AG09319 (cell line): ENCODE measurements at regions not wholly inside any gene's neighbourhood (a gene's known extent, or its start where the extent isn't known, plus 50 kb on each side); places are given as distances from the start of the nearest gene placed in this dataset.

ENCODE experiments used
- DNase-seq: peaks from one replicate; pipeline ENCODE4 v3.0.0-alpha.2; 2010; ENCODE audit warnings: low read depth; ENCODE audit errors: extremely low read depth
- TF ChIP-seq, protein P1 (sequence below): IDR thresholded peaks from 2 replicates; pipeline ENCODE4 v1.5.1; 2011; ENCODE audit warnings: low read depth, mild to moderate bottlenecking, inconsistent platforms, low read length, moderate library complexity

DNA sequence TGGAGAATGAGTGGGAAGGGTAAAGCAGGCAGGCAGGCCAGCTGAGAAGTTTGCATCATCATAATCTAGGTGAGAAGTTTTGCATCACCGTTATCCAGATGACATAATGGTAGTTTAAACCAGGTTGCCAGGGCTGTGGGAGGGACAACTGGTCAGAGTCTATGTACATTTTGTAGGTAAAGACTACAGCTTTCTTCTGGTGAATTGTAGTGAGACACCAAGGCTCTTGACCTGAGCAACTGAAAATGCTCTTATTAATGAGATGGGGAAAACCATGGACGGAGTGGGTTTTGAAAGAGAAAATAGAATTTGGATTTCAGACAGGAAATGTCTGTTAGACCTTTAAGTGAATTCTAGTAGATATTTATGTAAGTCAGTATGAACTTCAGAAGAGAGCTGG lies 76.0 kb upstream of the VEGFC start:
- DNase-seq: no peak
- TF ChIP-seq, protein P1, sequence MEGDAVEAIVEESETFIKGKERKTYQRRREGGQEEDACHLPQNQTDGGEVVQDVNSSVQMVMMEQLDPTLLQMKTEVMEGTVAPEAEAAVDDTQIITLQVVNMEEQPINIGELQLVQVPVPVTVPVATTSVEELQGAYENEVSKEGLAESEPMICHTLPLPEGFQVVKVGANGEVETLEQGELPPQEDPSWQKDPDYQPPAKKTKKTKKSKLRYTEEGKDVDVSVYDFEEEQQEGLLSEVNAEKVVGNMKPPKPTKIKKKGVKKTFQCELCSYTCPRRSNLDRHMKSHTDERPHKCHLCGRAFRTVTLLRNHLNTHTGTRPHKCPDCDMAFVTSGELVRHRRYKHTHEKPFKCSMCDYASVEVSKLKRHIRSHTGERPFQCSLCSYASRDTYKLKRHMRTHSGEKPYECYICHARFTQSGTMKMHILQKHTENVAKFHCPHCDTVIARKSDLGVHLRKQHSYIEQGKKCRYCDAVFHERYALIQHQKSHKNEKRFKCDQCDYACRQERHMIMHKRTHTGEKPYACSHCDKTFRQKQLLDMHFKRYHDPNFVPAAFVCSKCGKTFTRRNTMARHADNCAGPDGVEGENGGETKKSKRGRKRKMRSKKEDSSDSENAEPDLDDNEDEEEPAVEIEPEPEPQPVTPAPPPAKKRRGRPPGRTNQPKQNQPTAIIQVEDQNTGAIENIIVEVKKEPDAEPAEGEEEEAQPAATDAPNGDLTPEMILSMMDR: no peak

DNA sequence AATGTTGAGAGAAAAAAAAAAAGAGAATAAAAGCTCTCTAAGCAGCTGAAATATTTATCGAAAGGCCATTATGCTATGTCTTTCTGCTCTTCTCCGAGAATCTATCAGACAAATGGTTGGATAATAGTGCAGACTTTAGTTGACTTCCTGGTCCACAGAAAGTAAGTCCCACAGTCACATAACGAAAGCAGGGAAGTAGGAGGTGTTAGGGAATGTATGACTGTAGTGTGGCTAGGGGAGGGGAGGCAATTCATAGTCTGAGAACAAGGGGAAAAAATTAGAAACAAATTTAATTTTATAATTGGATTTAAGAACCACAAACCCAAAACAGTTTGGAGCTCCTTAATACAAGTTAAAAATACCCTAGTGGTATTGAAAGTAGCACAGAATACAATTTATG lies 79.7 kb upstream of the VEGFC start:
- TF ChIP-seq, protein P1: no peak
- no peak for DNase-seq

DNA sequence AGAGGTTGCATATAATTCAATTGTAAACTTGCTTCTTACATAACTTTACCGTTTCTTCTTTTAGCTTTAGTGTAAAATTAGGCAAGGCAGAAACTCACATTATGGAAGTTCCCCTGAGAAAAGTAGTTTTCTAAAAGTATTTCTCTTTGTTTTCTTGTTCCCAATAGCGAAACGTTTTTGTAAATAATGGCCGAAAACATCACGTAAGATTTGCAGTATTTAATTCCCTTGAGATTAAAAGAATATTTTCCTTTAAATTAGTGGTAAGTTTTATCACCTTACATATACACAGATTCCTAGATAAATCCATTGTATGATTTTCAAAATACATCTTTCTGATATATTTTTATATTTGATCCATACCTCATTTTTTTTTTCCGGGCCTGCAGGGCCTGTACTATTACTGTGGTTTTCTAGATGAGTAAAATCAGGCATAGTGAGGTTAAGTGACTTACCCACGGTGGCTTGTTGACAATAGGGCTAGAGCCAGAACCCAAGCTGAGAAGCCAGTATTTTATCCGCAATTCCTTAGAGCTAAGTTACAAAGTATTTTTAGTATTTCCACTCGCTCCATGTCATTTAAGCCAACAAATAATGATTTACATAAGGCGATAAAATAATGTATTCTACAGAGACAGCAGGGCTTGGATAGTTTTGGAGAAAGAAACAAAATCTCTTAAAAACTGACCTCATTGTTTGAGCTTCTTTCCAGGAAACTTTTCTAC lies 82.2 kb upstream of the VEGFC start:
- TF ChIP-seq, protein P1: no peak
- no peak for DNase-seq

DNA sequence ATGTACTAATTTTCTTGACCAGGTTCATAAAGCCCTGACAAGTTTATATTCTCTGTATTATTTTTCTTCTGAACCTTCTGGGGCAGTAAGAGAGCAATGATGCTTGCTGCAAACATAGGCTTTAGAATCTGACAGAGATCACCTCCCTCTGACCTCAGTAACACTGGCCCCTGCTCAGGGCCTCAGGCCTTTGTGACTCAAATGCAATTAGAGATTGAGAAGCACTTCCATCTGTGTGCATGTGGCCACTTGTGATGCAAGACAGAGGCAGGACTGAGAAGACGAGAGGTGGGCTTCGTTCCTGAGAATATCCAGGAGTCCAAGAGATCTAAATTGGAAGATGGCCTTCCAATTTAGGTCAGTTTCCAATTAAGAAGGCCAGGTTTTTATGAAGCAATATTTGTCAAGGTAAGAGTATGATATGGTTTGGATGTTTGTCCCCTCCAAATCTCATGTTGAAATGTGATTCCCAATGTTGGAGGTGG lies 82.8 kb upstream of the VEGFC start:
- TF ChIP-seq, protein P1: no peak
- no peak for DNase-seq

DNA sequence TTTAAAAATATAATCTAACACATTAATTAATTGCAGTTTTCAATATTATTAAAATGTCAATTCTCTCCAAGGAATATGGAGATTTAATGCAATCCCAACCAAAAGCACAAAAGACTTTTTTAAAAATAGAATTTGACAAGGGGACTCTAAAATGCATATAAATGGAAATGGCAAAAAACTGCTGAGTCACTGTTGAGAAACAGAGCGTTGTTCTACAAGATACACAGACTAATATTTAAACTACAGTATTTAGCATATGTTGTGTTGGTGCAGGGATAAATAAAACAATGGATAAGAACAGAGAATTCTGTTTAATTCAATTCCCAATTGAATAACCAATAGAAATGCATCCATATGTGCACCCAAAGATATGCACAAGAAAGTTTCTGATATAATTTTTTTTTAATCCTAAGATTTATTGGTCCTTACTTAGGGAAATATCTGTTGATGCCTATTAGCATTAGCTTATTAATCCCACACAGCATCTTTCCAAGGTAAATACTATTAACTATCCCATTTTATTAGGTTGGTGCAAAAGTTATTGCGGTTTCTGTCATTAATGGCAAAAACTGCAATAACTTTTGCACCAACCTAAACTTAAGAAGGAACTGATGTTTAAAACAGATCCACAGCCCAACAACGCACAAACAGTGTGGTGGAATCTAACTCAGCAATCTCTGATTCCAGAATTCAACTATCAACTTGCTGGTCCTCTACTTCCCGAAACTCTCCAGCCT lies 86.8 kb upstream of the VEGFC start:
- TF ChIP-seq, protein P1: no peak

DNA sequence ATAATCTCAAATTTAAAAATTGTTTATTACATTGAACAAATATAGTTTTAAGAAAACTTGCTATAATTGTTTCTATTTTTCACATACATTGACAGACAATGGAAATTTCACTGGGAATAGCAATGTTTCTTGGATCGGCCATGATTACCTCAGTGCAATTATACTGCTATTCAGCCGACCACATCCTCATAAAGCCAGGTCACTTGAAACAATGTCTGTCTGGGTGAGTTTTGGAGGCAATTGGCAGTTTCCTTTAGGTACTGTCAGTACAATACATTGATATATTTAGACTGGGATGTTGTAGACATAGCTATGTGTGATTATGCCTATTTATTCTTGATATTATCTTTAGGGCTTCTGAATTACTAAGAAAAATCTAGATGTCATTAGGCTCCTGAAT lies 89.5 kb upstream of the VEGFC start:
- DNase-seq: no peak
- TF ChIP-seq, protein P1: no peak

More for the DNA sequence above, 86.8 kb upstream of the VEGFC start:
- no peak for DNase-seq

DNA sequence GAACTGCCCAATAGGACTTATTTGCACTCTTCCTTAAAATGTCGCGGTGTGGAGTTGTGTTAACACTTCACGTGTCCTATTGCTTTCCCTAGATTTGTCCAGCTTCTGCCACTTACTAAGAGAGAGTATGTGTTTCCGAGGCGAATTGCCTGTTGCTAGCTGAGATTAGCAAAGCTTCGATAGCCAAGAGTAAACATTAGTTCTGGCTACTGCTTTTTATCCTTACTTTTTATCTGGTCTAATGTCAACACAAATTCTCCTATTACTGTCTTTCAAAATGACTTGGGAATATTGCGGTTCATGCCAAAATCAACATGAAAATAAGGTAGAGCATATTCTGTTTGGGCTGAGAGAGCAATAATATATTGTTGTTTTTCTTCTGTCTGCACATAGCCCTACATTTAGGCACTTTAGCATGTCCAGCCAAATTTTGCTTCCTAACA lies 90.4 kb upstream of the VEGFC start:
- TF ChIP-seq, protein P1: no peak
- DNase-seq: no peak
